T-helper 2 cell treated with Interferon-gamma antibody and Interleukin-4, amounts not matched to agents 100 ng/mL and 5 ng/mL, for 36 hours (primary cell): ENCODE measurements at regions not wholly inside any gene's neighbourhood (a gene's known extent, or its start where the extent isn't known, plus 50 kb on each side); places are given as distances from the start of the nearest gene placed in this dataset.

ENCODE experiments used
- intact Hi-C: fragments of 100-400 bp; cut with micrococcal nuclease; formaldehyde crosslinking; loops from one replicate; pipeline ENCODE4 v1.15.1; 2023

DNA sequence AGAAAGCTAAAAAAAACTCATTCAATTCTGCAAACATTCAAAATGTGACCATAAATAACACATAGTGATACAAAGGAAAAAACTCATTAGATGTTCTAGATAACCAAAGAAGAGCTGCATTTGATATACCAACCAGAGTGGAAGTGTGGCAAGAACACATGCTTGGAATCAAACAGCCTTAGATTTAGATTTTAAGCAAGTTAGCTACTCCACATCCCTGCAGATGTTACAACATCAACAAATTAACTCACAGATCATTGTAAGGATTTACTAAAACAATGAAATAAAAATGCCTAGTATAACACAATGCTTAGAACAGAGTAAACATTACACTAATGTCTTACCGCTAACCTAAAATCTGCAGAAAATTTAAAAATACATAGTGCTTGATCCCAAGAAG lies 114.0 kb upstream of the AKIP1 start:
- intact Hi-C loops = no loop called here

DNA sequence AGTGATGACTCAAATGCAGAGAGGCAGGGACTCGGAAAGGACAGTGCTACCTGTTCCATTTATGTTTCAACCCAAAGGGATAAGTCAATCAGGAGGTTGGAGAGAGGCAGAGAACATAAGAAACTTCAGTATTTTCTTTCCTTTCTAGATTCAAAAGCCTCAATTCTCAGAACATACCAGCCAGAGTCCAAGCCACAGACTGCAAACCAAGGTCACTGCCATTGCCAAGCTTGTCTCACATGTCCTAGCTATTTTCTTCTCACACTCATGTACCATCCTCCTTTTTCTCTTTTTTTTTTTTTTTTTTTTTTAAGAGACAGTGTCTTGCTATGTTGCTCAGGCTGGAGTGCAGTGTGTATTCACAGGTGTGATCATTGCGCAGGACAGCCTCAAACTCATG lies 111.7 kb upstream of the AKIP1 start:
- intact Hi-C loops = no loop called here

DNA sequence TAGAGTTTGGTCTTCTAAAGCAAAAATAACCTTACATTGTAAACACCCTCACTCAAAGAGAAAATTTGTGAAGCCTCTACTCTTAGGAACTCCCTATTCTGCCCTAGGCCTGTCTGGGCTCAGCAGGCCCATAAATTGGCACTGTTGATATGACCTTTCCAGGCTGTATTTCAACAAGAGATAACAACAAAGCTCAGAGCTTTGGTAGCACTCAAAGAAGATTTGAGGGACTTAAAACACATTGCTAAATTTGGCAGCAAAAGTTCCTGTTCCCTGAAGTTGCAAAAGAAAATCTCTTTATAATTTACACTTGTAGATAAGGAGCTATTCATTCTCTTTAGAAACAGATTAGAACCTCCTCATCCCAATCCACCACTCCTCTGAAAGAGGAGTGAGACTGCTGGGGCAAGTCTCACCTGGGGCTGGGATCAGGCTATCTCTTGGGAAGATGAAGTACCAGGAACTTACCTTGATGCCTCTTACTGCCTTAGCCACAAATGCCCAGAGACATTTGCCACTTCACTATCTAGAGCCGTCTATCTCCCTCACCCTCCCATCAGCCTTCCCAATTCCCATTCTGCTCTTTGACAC lies 110.4 kb upstream of the AKIP1 start:
- intact Hi-C loops = no loop called here

GRCh38 chr11:8801121-8801520 lies 109.9 kb upstream of the AKIP1 start:
- intact Hi-C loops = no loop called here

DNA sequence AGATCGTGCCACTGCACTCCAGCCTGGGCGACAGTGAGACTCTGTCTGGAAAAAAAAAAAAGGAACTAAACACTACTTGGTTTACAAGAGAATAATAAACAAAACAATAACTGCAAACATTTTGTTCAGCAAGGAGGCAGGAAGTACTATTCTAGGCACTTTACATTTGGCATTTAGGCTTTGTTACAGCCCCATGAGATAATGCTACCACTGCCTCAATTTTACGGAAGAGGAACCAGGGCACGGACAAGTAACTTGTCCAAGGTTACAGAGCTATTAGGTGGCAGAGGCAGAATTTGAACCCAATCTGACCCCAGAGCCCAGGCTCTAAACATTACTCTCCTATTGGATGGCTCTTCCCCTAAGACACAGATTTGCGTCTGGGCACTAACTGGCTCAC lies 108.7 kb upstream of the AKIP1 start:
- intact Hi-C loops = no loop called here

- intact Hi-C loops = no loop called here
Measured at GRCh38 chr11:8803973-8804372, 107.0 kb upstream of the AKIP1 start.

DNA sequence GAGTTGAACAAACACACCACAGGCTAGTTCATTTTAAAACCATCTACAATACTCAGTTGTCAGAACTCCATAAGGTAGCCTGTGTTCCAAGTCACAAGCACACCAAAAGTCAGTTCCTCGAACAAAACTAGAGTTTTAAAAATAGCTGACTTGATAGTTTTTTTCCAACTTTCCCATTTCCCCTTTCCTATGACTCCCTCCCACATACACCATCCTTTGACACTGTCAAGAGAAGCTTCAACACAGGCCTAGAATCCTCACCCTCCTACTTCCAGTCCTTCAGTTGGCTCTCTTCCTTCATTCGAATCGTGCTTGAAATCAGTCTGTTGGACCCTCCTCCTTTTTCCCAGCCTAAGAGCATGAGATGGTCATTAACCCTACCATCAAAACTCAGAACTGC lies 105.7 kb upstream of the AKIP1 start:
- intact Hi-C loops = no loop called here

DNA sequence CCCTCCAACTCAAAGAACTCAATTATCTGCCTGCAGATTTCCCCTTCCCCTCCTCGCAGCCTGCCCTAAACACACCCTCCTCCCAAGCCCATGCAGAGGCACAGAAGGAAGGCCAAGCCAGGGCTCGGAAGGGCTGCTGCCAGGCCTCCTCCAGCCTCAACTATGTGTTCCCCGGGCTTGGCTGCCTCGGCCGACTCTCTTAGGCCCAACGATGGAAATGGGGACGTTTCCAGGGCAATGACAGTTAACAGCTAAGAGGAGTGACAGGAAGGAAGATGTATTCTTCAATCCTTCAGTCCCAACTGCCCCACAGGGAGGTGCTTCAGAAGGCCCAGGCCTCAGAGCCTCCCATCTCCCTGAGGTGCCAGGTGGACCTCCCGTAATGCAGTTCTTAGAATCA lies 104.0 kb upstream of the AKIP1 start:
- intact Hi-C loops = no loop called here

GRCh38 chr11:8807544-8808225 lies 103.3 kb upstream of the AKIP1 start:
- intact Hi-C loops = no loop called here

GRCh38 chr11:8808226-8808585 lies 102.8 kb upstream of the AKIP1 start:
- intact Hi-C loops = no loop called here

- intact Hi-C loops = no loop called here
Measured at GRCh38 chr11:8809241-8809938, 101.6 kb upstream of the AKIP1 start.

- intact Hi-C loops = loop anchor here (10.0 kb wide), 1 partner anchor 75 kb away; no protein-coding TSS in a partner anchor
Measured at GRCh38 chr11:8809939-8810539, 101.0 kb upstream of the AKIP1 start.

- intact Hi-C loops = loop anchor here (10.0 kb wide), 1 partner anchor 76 kb away; no protein-coding TSS in a partner anchor
Measured at GRCh38 chr11:8810540-8811301, 100.3 kb upstream of the AKIP1 start.

- intact Hi-C loops = loop anchor here (10.0 kb wide), 1 partner anchor 77 kb away; no protein-coding TSS in a partner anchor
Measured at GRCh38 chr11:8811571-8811970, 99.4 kb upstream of the AKIP1 start.

DNA sequence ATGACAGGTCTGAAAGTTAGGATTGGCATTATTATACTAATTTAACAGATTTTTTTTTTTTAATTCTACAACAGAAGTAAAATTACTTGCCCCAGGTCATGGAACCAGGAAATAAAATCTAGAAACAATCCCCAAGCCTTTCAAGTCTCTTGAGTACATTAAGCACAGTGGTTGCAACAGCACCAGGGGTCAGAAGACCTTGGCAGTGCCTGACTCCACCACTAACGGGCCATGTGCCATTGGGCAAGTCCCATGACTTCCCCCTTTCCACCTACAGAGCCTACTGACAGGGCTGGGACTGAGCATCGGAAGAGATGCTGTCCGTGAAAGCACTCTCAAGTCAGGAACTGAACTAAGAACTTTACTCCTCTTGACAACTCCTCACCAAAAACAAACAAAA lies 98.6 kb upstream of the AKIP1 start:
- intact Hi-C loops = loop anchor here (10.0 kb wide), 1 partner anchor 78 kb away; no protein-coding TSS in a partner anchor

DNA sequence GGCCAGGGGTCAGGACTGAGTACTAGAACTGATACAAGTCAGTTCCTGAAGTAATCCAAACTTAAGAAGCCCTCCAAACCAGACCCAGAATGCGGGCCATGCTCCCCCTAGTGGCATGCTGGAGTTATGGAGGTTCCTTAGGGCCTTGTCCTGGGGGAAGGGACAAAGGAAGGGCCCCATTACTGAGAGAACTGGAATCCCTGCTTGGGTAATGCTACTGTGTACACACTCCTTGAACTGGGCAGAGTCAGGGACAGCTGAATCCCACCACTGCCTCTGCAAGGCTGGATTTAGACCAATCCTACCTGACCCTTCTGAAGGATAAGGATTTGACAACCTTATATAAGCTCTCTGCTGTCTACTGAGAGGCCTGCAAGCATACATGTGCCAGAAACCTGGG lies 97.3 kb upstream of the AKIP1 start:
- intact Hi-C loops = loop anchor here (10.0 kb wide), 1 partner anchor 79 kb away; no protein-coding TSS in a partner anchor

DNA sequence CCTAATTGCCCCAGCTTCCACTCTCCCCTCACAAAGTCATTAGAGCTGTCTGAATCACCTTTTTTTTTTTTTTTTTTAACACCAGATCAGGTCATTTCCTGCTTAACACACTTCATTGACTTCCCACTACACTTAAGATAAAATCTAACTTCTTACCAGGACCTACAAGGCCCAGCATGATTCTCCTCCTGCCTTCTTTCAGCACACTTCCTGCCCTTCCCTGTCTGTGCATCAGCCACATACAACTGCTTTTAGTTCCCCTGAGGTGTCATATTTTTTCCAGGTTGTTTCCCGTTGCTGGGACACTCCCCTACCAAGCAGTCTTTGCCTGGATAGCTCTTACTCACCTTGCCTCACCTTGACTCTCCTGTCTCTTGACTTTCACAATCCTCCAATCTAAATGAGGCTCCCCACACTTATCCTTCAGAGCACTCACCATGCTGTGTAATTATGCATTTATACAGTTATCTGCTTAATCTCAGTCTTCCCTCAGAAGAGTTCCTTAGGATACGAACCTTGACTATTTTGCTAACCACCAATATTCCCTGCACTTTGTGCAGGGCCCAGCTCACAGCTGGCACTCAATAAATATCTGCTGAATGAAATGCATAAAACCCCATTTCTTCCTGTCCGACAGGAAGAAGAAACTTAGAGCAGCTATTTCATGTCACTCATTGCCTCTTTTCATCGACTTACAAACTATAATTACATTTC lies 96.6 kb upstream of the AKIP1 start:
- intact Hi-C loops = loop anchor here (10.0 kb wide), 1 partner anchor 80 kb away; no protein-coding TSS in a partner anchor

GRCh38 chr11:8814923-8815240 lies 96.1 kb upstream of the AKIP1 start:
- intact Hi-C loops = loop anchor here (10.0 kb wide), 1 partner anchor 80 kb away; no protein-coding TSS in a partner anchor

GRCh38 chr11:8818421-8818820 lies 92.6 kb upstream of the AKIP1 start:
- intact Hi-C loops = loop anchor here (10.0 kb wide), 1 partner anchor 84 kb away; no protein-coding TSS in a partner anchor

- intact Hi-C loops = no loop called here
Measured at GRCh38 chr11:8820401-8820800, 90.6 kb upstream of the AKIP1 start.

- intact Hi-C loops = no loop called here
Measured at GRCh38 chr11:8822469-8822868, 88.5 kb upstream of the AKIP1 start.
